Thymus (tissue), 11 donors: ENCODE measurements at regions not wholly inside any gene's neighbourhood (a gene's known extent, or its start where the extent isn't known, plus 50 kb on each side); places are given as distances from the start of the nearest gene placed in this dataset.

Source experiments
- DNase-seq, 9 donors: peaks; one replicate each; pipeline ENCODE4 v3.0.0-alpha.2; 2013; ENCODE audit warnings: low spot score in 9 of 9, low read depth in 6 of 9, missing footprints in 1 of 9
- H3K27ac ChIP-seq, 2 donors: one replicate each; pipeline ENCODE4 v1.5.1; 2013; ENCODE audit warnings: control low read depth in 1 of 2, low read depth in 1 of 2, low read length in 1 of 2, mild to moderate bottlenecking in 1 of 2, moderate library complexity in 1 of 2
- H3K27me3 ChIP-seq, 2 donors: one replicate each; pipeline ENCODE4 v1.5.1; 2013; ENCODE audit warnings: low read length in 1 of 2; ENCODE audit not compliant: control insufficient read depth in 2 of 2, insufficient read depth in 1 of 2
- H3K36me3 ChIP-seq, 2 donors: one replicate each; pipeline ENCODE4 v1.5.1; 2013; ENCODE audit warnings: low read length in 1 of 2, mild to moderate bottlenecking in 1 of 2, moderate library complexity in 1 of 2; ENCODE audit not compliant: control insufficient read depth in 2 of 2, insufficient read depth in 2 of 2
- H3K4me1 ChIP-seq, 2 donors: one replicate each; pipeline ENCODE4 v1.5.1; 2013; ENCODE audit warnings: low read length in 2 of 2; ENCODE audit not compliant: control insufficient read depth in 2 of 2, insufficient read depth in 2 of 2
- H3K4me3 ChIP-seq, 2 donors: one replicate each; pipeline ENCODE4 v1.5.1; 2013; ENCODE audit warnings: low read length in 2 of 2, control low read depth in 1 of 2, mild to moderate bottlenecking in 1 of 2
- H3K9me3 ChIP-seq, 2 donors: one replicate each; pipeline ENCODE4 v1.5.1; 2013; ENCODE audit warnings: low read length in 1 of 2, mild to moderate bottlenecking in 1 of 2; ENCODE audit not compliant: control insufficient read depth in 2 of 2, insufficient read depth in 1 of 2
- WGBS: extraction: QIAGEN DNeasy Blood & Tissue Kit; methylation state at CpG from one replicate; pipeline ENCODE4 v1.1.7; 2013; 5-methylcytosine and 5-hydroxymethylcytosine counted together
- donor health status: healthy.

GRCh38 chr17:77441940-77442339 lies 301.2 kb downstream of the SEC14L1 start:
- peaks cover 3 to 25% of the 10 kb centered on the region in 2 donors for H3K36me3 ChIP-seq
- H3K9me3 ChIP-seq = no peaks in the 10 kb centered on the region
- no peaks in the 10 kb centered on the region for H3K27me3 ChIP-seq
- WGBS = 58% methylated on average over 11 of the region's 11 CpGs
- peaks cover 92 to 100% of the 10 kb centered on the region in 2 donors for H3K4me1 ChIP-seq
- peak overlapping the region; percentile 96 to 98 for H3K27ac ChIP-seq
- H3K4me3 ChIP-seq = peak overlapping the region; percentile 9 to 32
- DNase-seq = no peak

- 75% methylated on average over 10 of the region's 10 CpGs for WGBS
- Histone ChIP-seq H3K36me3 (peaks cover 4 to 18% of the 10 kb centered on the region in 2 donors), H3K27me3 (no peaks in the 10 kb centered on the region), H3K27ac (peak overlapping the region; percentile 96 to 99), H3K4me3 (no peak overlapping the region), H3K9me3 (no peaks in the 10 kb centered on the region), H3K4me1 (peaks cover 87 to 100% of the 10 kb centered on the region in 2 donors)
- DNase-seq = no peak
Observed at GRCh38 chr17:77442976-77443747, 302.4 kb downstream of the SEC14L1 start.

GRCh38 chr17:77443748-77444260 lies 303.0 kb downstream of the SEC14L1 start:
- H3K27ac ChIP-seq = peak overlapping the region; percentile 96 to 99
- H3K4me1 ChIP-seq = peaks cover 81 to 100% of the 10 kb centered on the region in 2 donors
- 77% methylated on average over 8 of the region's 8 CpGs for WGBS
- H3K36me3 ChIP-seq = peaks cover 4 to 12% of the 10 kb centered on the region in 2 donors
- no peak overlapping the region for H3K4me3 ChIP-seq
- DNase-seq = no peak
- H3K9me3 ChIP-seq = no peaks in the 10 kb centered on the region
- no peaks in the 10 kb centered on the region for H3K27me3 ChIP-seq

GRCh38 chr17:77444628-77444983 lies 303.8 kb downstream of the SEC14L1 start:
- no peaks in the 10 kb centered on the region for H3K27me3 ChIP-seq
- H3K9me3 ChIP-seq = no peaks in the 10 kb centered on the region
- H3K4me1 ChIP-seq = peaks cover 80 to 100% of the 10 kb centered on the region in 2 donors
- no peak for DNase-seq
- WGBS = 36% methylated on average over 9 of the region's 9 CpGs
- peaks cover 4 to 9% of the 10 kb centered on the region in 2 donors for H3K36me3 ChIP-seq
- peak overlapping the region in 1 of 2 donors; percentile 35 for H3K4me3 ChIP-seq
- peak overlapping the region; percentile 96 to 99 for H3K27ac ChIP-seq

- Histone ChIP-seq H3K27ac (peak overlapping the region; percentile 96 to 99), H3K4me3 (peak overlapping the region; percentile 35), H3K27me3 (no peaks in the 10 kb centered on the region), H3K36me3 (peaks cover 4 to 6% of the 10 kb centered on the region in 2 donors), H3K4me1 (peaks cover 80 to 100% of the 10 kb centered on the region in 2 donors), H3K9me3 (peaks cover 0 to 4% of the 10 kb centered on the region in 2 donors)
- DNase-seq = peak; percentile 88 to 97 (median 94)
- 3% methylated on average over 15 of the region's 15 CpGs for WGBS
Observed at GRCh38 chr17:77444984-77445759, 304.4 kb downstream of the SEC14L1 start.

GRCh38 chr17:77445760-77446532 lies 305.2 kb downstream of the SEC14L1 start:
- 14% methylated on average over 16 of the region's 16 CpGs for WGBS

GRCh38 chr17:77446940-77447634 lies 306.3 kb downstream of the SEC14L1 start:
- Histone ChIP-seq H3K36me3 (peaks cover 4 to 6% of the 10 kb centered on the region in 2 donors), H3K27ac (peak overlapping the region; percentile 96 to 99), H3K4me1 (peaks cover 66 to 91% of the 10 kb centered on the region in 2 donors), H3K4me3 (no peak overlapping the region), H3K27me3 (no peaks in the 10 kb centered on the region), H3K9me3 (peaks cover 0 to 5% of the 10 kb centered on the region in 2 donors)
- WGBS = 95% methylated on average over 20 of the region's 20 CpGs
- no peak for DNase-seq

More at GRCh38 chr17:77445760-77446532, 305.2 kb downstream of the SEC14L1 start:
- peak in 5 of 9 donors; percentile 65 to 88 (median 77) for DNase-seq
- Histone ChIP-seq H3K4me3 (peak overlapping the region; percentile 35), H3K27me3 (no peaks in the 10 kb centered on the region), H3K4me1 (peaks cover 76 to 100% of the 10 kb centered on the region in 2 donors), H3K27ac (peak overlapping the region; percentile 96 to 99), H3K9me3 (peaks cover 0 to 5% of the 10 kb centered on the region in 2 donors), H3K36me3 (peaks cover 4 to 6% of the 10 kb centered on the region in 2 donors)

GRCh38 chr17:77449373-77449907 lies 308.7 kb downstream of the SEC14L1 start:
- peaks cover 0 to 9% of the 10 kb centered on the region in 2 donors for H3K9me3 ChIP-seq
- 69% methylated on average over 9 of the region's 9 CpGs for WGBS
- H3K4me3 ChIP-seq = peak overlapping the region; percentile 94 to 96
- H3K4me1 ChIP-seq = peaks cover 46 to 90% of the 10 kb centered on the region in 2 donors
- H3K27me3 ChIP-seq = no peaks in the 10 kb centered on the region
- H3K27ac ChIP-seq = peak overlapping the region; percentile 92 to 97
- peaks cover 4 to 11% of the 10 kb centered on the region in 2 donors for H3K36me3 ChIP-seq
- no peak for DNase-seq
